GM12878 (cell line): ENCODE measurements at regions not wholly inside any gene's neighbourhood (a gene's known extent, or its start where the extent isn't known, plus 50 kb on each side); places are given as distances from the start of the nearest gene placed in this dataset.

Experiments used
- ATAC-seq: fragments of 200-7000 bp; cut with Tn5 transposase; 3 replicates; pipeline ENCODE4 v1.9.1; 2020; ENCODE audit warnings: mild to moderate bottlenecking, moderate library complexity
- BruUV-seq: library from RNA; stranded (reverse); fragments of 400-500 nt; replicated peaks from 2 replicates; lab custom pipeline; 2021; lab: Mats Ljungman, UMichigan
- CTCF ChIA-PET: fragments of 300-600 bp; sonication (Branson Sonifier 250); formaldehyde crosslinking; extraction: SDS; loops from one replicate; lab custom pipeline; 2021; ENCODE audit warnings: inconsistent platforms; lab: Yijun Ruan, JAX
- POLR2A ChIA-PET: fragments of 350-600 bp; formaldehyde crosslinking; extraction: SDS; loops from one replicate; lab custom pipeline; 2021; ENCODE audit warnings: inconsistent platforms; lab: Charles Lee
- RAD21 ChIA-PET: fragments of 300-600 bp; sonication (Branson Sonifier 250); formaldehyde crosslinking; loops from one replicate; lab custom pipeline; 2023; ENCODE audit warnings: antibody characterized with exemption; ENCODE audit not compliant: unreplicated experiment; lab: Charles Lee
- SMC1A ChIA-PET: fragments of 300-600 bp; sonication (Branson Sonifier 250); formaldehyde crosslinking; loops from one replicate; lab custom pipeline; 2023; ENCODE audit not compliant: unreplicated experiment, uncharacterized antibody; lab: Charles Lee
- DNase-seq: peaks from one replicate; pipeline ENCODE4 v3.0.0-alpha.2; 2011; ENCODE audit warnings: low read depth, low spot score
- FAIRE-seq: peaks from 3 replicates; lab custom pipeline; 2011; peaks lifted over from hg19 to GRCh38; lab: Jason Lieb, UNC
- H2AFZ ChIP-seq: 2 replicates; pipeline ENCODE4 v1.6.0; 2011; ENCODE audit warnings: low read depth, low read length, control low read depth; ENCODE audit not compliant: control insufficient read depth
- H3K27ac ChIP-seq: 2 replicates; pipeline ENCODE4 v1.5.1; 2011; ENCODE audit warnings: control low read depth; ENCODE audit not compliant: control insufficient read depth, insufficient read depth
- H3K27me3 ChIP-seq, 2 experiments: replicated peaks in 1 of 2; 2 replicates each; pipeline versions ENCODE4 v1.6.0 to v1.6.1; 2011; ENCODE audit warnings: low read length in 1 of 2; ENCODE audit not compliant: control insufficient read depth in 2 of 2, insufficient read depth in 2 of 2
- H3K36me3 ChIP-seq, 2 experiments: 2 replicates each; pipeline ENCODE4 v1.5.1; 2011; ENCODE audit warnings: low read length in 1 of 2; ENCODE audit not compliant: control insufficient read depth in 2 of 2, insufficient read depth in 2 of 2
- H3K4me1 ChIP-seq: 2 replicates; pipeline ENCODE4 v1.6.1; 2011; ENCODE audit warnings: mild to moderate bottlenecking, low read length, moderate library complexity, mixed read lengths; ENCODE audit not compliant: control insufficient read depth, insufficient read depth
- H3K4me2 ChIP-seq: 2 replicates; pipeline ENCODE4 v1.6.0; 2011; ENCODE audit warnings: control low read depth; ENCODE audit not compliant: control insufficient read depth, insufficient read depth
- H3K4me3 ChIP-seq: fragments of 200-600 bp; sonication (generic); 2 replicates; pipeline ENCODE4 v1.5.1; 2016
- H3K79me2 ChIP-seq: 2 replicates; pipeline ENCODE4 v1.6.0; 2011; ENCODE audit warnings: low read length; ENCODE audit not compliant: control insufficient read depth, insufficient read depth
- H3K9ac ChIP-seq: 2 replicates; pipeline ENCODE4 v1.8.0; 2011; ENCODE audit warnings: low read length, control low read depth, mixed read lengths; ENCODE audit not compliant: control insufficient read depth, insufficient read depth
- H3K9me3 ChIP-seq: replicated peaks from 3 replicates; pipeline ENCODE4 v1.5.1; 2011; ENCODE audit warnings: mild to moderate bottlenecking, low read length; ENCODE audit not compliant: control insufficient read depth, insufficient read depth
- H4K20me1 ChIP-seq: 2 replicates; pipeline ENCODE4 v1.6.0; 2011; ENCODE audit not compliant: control insufficient read depth, insufficient read depth
- ESRRA ChIP-seq: IDR thresholded peaks from 2 replicates; pipeline ENCODE4 v1.6.1; 2012; ENCODE audit warnings: mild to moderate bottlenecking, low read length, improper control_type of control experiment
- FOXM1 ChIP-seq: IDR thresholded peaks from 2 replicates; pipeline ENCODE4 v1.6.1; 2012; ENCODE audit warnings: low read depth, mild to moderate bottlenecking, inconsistent platforms, low read length, moderate library complexity
- GATAD2B ChIP-seq: fragments of 450-650 bp; conservative IDR thresholded peaks from 2 replicates; pipeline ENCODE4 v1.6.1; 2017; ENCODE audit warnings: low read depth, mild to moderate bottlenecking, moderate library complexity
- MTA3 ChIP-seq: IDR thresholded peaks from 2 replicates; pipeline ENCODE4 v1.6.1; 2012; ENCODE audit warnings: low read length, inconsistent platforms, borderline replicate concordance
- PAX8 ChIP-seq: fragments of 450-650 bp; IDR thresholded peaks from 2 replicates; pipeline ENCODE4 v1.6.1; 2017; ENCODE audit warnings: mild to moderate bottlenecking, moderate library complexity
- RFX5 ChIP-seq: IDR thresholded peaks from 2 replicates; pipeline ENCODE4 v1.6.1; 2011; ENCODE audit warnings: low read depth, low read length, improper control_type of control experiment
- RUNX3 ChIP-seq: IDR thresholded peaks from 2 replicates; pipeline ENCODE4 v1.6.1; 2012; ENCODE audit warnings: low read length, inconsistent platforms
- SMC3 ChIP-seq: IDR thresholded peaks from 2 replicates; pipeline ENCODE4 v1.6.1; 2011; ENCODE audit warnings: low read length, improper control_type of control experiment, borderline replicate concordance
- SUZ12 ChIP-seq: fragments of 200-600 bp; sonication (generic); IDR thresholded peaks from one replicate; pipeline ENCODE4 v1.6.1; 2018; ENCODE audit warnings: antibody characterized with exemption, mild to moderate bottlenecking; ENCODE audit not compliant: unreplicated experiment
- ZNF24 ChIP-seq: fragments of 450-650 bp; IDR thresholded peaks from 2 replicates; pipeline ENCODE4 v1.6.1; 2017; ENCODE audit warnings: antibody characterized with exemption, mild to moderate bottlenecking
- ZNF384 ChIP-seq: IDR thresholded peaks from 2 replicates; pipeline ENCODE4 v1.6.1; 2012; ENCODE audit warnings: low read depth, mild to moderate bottlenecking, low read length, improper control_type of control experiment, borderline replicate concordance
- ZSCAN29 ChIP-seq: fragments of 450-650 bp; IDR thresholded peaks from 2 replicates; pipeline ENCODE4 v1.6.1; 2017; ENCODE audit warnings: mild to moderate bottlenecking, moderate library complexity
- WGBS: methylation state at CpG from one replicate; pipeline ENCODE4 v1.1.6; 2016; ENCODE audit warnings: low lambda C conversion rate; ENCODE audit not compliant: insufficient replicate concordance, insufficient coverage; ENCODE audit errors: missing lambda C conversion rate; 5-methylcytosine and 5-hydroxymethylcytosine counted together
- in situ Hi-C: fragments of 300-500 bp; cut with MboI; formaldehyde crosslinking; loops from 9 replicates; pipeline ENCODE4 v1.14.3; 2018; ENCODE audit warnings: mixed read lengths
- intact Hi-C: fragments of 100-400 bp; cut with micrococcal nuclease; formaldehyde crosslinking; loops from one replicate; pipeline ENCODE4 v1.14.2; 2022; ENCODE audit not compliant: unreplicated experiment
- TF ChIP-seq, protein P1 (sequence below): IDR thresholded peaks from 2 replicates; pipeline ENCODE4 v1.6.1; 2011; ENCODE audit warnings: low read depth, mild to moderate bottlenecking, low read length, moderate library complexity, borderline replicate concordance; ENCODE audit errors: extremely low read depth
- TF ChIP-seq, protein P2 (sequence below): fragments of 450-650 bp; IDR thresholded peaks from 2 replicates; pipeline ENCODE4 v1.6.1; 2018; ENCODE audit warnings: mild to moderate bottlenecking, low read depth, moderate library complexity; ENCODE audit not compliant: partially characterized antibody

DNA sequence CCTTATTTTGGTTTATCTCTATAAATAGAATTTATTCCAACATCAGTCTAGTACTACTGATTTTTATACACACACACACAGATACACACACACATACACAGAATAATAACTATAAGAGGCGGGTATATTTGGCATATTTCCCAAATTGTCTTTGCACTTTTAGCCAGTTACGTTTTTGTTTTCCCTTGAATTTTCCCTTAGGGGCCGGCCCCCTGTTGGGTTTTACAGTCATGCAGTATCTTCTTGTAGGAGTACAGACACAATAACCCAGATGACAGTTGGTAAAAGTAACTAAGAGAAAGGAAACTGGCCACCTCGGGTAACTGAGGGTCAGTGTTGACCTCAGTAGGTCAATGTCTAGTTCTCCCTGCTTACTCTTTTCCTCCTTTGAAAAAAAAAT lies 50.9 kb downstream of the DISP1 start (continued):
- TF ChIP-seq SMC3 (no peak), RUNX3 (no peak), ZNF24 (no peak)

DNA sequence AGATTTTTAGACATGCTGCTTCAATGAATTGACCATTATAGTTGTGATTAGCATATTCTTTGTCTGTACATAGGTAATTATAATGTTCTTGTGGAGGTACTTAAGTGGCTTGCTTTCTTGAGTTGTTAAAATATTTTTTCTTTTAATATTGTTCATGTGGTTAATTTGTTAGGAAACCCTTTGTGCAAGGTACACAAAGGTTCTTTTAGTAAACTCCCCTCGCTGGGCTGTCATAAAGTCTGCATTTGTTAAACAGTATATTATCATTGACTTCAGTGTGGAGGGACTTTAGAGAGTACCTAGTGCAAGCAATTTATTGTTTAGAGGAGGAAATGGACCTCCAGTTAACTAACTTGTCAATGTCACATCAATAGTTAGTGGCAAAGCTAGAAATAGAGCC lies 52.5 kb downstream of the DISP1 start:
- no peaks in the 10 kb centered on the region for H3K4me1 ChIP-seq
- H3K79me2 ChIP-seq: no peaks in the 10 kb centered on the region
- no TSS peak for BruUV-seq
- no peaks in the 10 kb centered on the region for H4K20me1 ChIP-seq
- H3K4me2 ChIP-seq: no peak overlapping the region
- no peak overlapping the region for H3K9ac ChIP-seq
- ChIA-PET CTCF (no interaction called here), RAD21 (no interaction called here), POLR2A (no interaction called here), SMC1A (no interaction called here)
- H3K36me3 ChIP-seq: no peaks in the 10 kb centered on the region
- no peak for FAIRE-seq
- no peak for TF ChIP-seq RUNX3
- TF ChIP-seq ZSCAN29: no peak
- TF ChIP-seq GATAD2B: no peak
- no peak for TF ChIP-seq RFX5
- TF ChIP-seq, protein P1, sequence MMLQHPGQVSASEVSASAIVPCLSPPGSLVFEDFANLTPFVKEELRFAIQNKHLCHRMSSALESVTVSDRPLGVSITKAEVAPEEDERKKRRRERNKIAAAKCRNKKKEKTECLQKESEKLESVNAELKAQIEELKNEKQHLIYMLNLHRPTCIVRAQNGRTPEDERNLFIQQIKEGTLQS: no peak
- TF ChIP-seq ZNF384: no peak
- TF ChIP-seq, protein P2, sequence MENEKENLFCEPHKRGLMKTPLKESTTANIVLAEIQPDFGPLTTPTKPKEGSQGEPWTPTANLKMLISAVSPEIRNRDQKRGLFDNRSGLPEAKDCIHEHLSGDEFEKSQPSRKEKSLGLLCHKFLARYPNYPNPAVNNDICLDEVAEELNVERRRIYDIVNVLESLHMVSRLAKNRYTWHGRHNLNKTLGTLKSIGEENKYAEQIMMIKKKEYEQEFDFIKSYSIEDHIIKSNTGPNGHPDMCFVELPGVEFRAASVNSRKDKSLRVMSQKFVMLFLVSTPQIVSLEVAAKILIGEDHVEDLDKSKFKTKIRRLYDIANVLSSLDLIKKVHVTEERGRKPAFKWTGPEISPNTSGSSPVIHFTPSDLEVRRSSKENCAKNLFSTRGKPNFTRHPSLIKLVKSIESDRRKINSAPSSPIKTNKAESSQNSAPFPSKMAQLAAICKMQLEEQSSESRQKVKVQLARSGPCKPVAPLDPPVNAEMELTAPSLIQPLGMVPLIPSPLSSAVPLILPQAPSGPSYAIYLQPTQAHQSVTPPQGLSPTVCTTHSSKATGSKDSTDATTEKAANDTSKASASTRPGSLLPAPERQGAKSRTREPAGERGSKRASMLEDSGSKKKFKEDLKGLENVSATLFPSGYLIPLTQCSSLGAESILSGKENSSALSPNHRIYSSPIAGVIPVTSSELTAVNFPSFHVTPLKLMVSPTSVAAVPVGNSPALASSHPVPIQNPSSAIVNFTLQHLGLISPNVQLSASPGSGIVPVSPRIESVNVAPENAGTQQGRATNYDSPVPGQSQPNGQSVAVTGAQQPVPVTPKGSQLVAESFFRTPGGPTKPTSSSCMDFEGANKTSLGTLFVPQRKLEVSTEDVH: no peak
- TF ChIP-seq SUZ12: no peak
- no peak for TF ChIP-seq FOXM1
- no peak for TF ChIP-seq MTA3
- no peak for TF ChIP-seq ESRRA
- TF ChIP-seq PAX8: no peak
- H3K9me3 ChIP-seq: no peaks in the 10 kb centered on the region
- ATAC-seq: no peak
- no peak overlapping the region for H3K27ac ChIP-seq
- no peaks in the 10 kb centered on the region for H3K27me3 ChIP-seq
- 38% methylated on average over 1 of the region's 1 CpG for WGBS
- intact Hi-C loops: no loop called here
- H3K4me3 ChIP-seq: no peak overlapping the region
- no peak for DNase-seq
- H2AFZ ChIP-seq: no peak overlapping the region
- in situ Hi-C loops: no loop called here
